ENCODE measurements at regions not wholly inside any gene's neighbourhood (a gene's known extent, or its start where the extent isn't known, plus 50 kb on each side); places are given as distances from the start of the nearest gene placed in this dataset.

GRCh38 chr3:74214286-74214685, 400.2 kb downstream of the CNTN3 start:
- TF ChIP-seq CTCF (conservative IDR thresholded peaks at IDR 0.05), result no peak
- Histone ChIP-seq H4K20me1 (ENCODE audit: control insufficient read depth, insufficient read depth, insufficient read length) (no peaks in the 10 kb centered on the region), H2AK5ac (ENCODE audit: insufficient read length, low read length) (no peak overlapping the region), H2BK15ac (ENCODE audit: low read depth, low read length) (no peak overlapping the region), H2BK12ac (ENCODE audit: insufficient read length, low read depth, low read length) (no peak overlapping the region), H2BK5ac (ENCODE audit: insufficient read length, low read length) (no peak overlapping the region), H3K27me3 (ENCODE audit: insufficient read depth, low read length) (no peaks in the 10 kb centered on the region), H3K4me2 (ENCODE audit: insufficient read depth, insufficient read length, low read length) (no peak overlapping the region), H4K5ac (ENCODE audit: insufficient read length, low read depth, low read length) (no peak overlapping the region), H3K4me1 (ENCODE audit: insufficient read depth, low read length) (no peaks in the 10 kb centered on the region), H3K79me2 (ENCODE audit: insufficient read depth, low read length) (no peaks in the 10 kb centered on the region), H2BK120ac (ENCODE audit: low read depth, low read length, poor library complexity, severe bottlenecking) (no peak overlapping the region), H3K23me2 (ENCODE audit: insufficient read length, low read depth, low read length, poor library complexity, severe bottlenecking) (no peaks in the 10 kb centered on the region), H3K9ac (ENCODE audit: extremely low read depth, insufficient read length, low read length) (no peak overlapping the region), H3K56ac (ENCODE audit: insufficient read length, low read depth, low read length) (no peak overlapping the region), H3T11ph (ENCODE audit: low read length) (no peak overlapping the region), H3K4ac (ENCODE audit: low read depth, low read length) (no peak overlapping the region), H3K14ac (ENCODE audit: insufficient read depth, low read length) (no peak overlapping the region), H4K8ac (replicated peaks; ENCODE audit: insufficient read length, low read depth, low read length) (no peak overlapping the region), H3K18ac (ENCODE audit: insufficient read length, low read depth, low read length) (no peak overlapping the region), H2BK20ac (ENCODE audit: low read depth, low read length, poor library complexity, severe bottlenecking) (no peak overlapping the region), H3K27ac (ENCODE audit: insufficient read length, low read depth, low read length) (no peak overlapping the region), H3K9me3 (ENCODE audit: control insufficient read depth, low read depth, low read length) (no peaks in the 10 kb centered on the region), H4K91ac (ENCODE audit: insufficient read length, low read depth, low read length) (no peak overlapping the region), H3K79me1 (ENCODE audit: insufficient read depth, low read depth, low read length, poor library complexity, severe bottlenecking) (no peaks in the 10 kb centered on the region), H2AFZ (ENCODE audit: low read length) (no peak overlapping the region), H3K23ac (ENCODE audit: insufficient read length, low read depth, low read length) (no peak overlapping the region)
- no peak overlapping the region for H3K27ac Mint-ChIP-seq
- no peaks in the 10 kb centered on the region for H3K27me3 Mint-ChIP-seq (ENCODE audit: low read depth)
- no peak overlapping the region for H3K4me3 Mint-ChIP-seq
- WGBS (ENCODE audit: extremely low coverage, insufficient read length, low lambda C conversion rate), result no CpG with 5 or more reads among the region's 4 CpGs
- no peak for DNase-seq
- H3K36me3 Mint-ChIP-seq (ENCODE audit: insufficient read depth in 1 of 3, low read depth in 3 of 3), result no peaks in the 10 kb centered on the region
- H3K9me3 Mint-ChIP-seq, result no peaks in the 10 kb centered on the region
- no peaks in the 10 kb centered on the region for H3K4me1 Mint-ChIP-seq

Data from H9 (cell line).